A673 (cell line): ENCODE measurements at regions not wholly inside any gene's neighbourhood (a gene's known extent, or its start where the extent isn't known, plus 50 kb on each side); places are given as distances from the start of the nearest gene placed in this dataset.

ENCODE experiments used
- BruUV-seq: library from RNA; stranded (reverse); fragments of 400-500 nt; replicated peaks from 2 replicates; lab custom pipeline; 2021; lab: Mats Ljungman, UMichigan
- CTCF ChIA-PET: fragments of 300-600 bp; sonication (Branson Sonifier 250); formaldehyde crosslinking; loops from one replicate; lab custom pipeline; 2022; ENCODE audit warnings: antibody characterized with exemption; lab: Charles Lee
- POLR2A ChIA-PET: fragments of 300-600 bp; sonication (Branson Sonifier 250); formaldehyde crosslinking; loops from one replicate; lab custom pipeline; 2022; ENCODE audit warnings: antibody characterized with exemption; ENCODE audit not compliant: low non-redundant PET; lab: Charles Lee
- DNase-seq: peaks from one replicate; pipeline ENCODE4 v3.0.0-alpha.2; 2015; ENCODE audit warnings: low spot score
- H3K27ac ChIP-seq: fragments of 200-600 bp; sonication (generic); 2 replicates; pipeline ENCODE4 v1.5.1; 2016; ENCODE audit warnings: mixed run types, low read depth, mild to moderate bottlenecking, mixed read lengths, antibody characterized with exemption, low read length; ENCODE audit not compliant: poor library complexity, severe bottlenecking
- H3K27me3 ChIP-seq: fragments of 200-600 bp; sonication (generic); replicated peaks from 2 replicates; pipeline ENCODE4 v1.6.1; 2017; ENCODE audit warnings: mixed run types, low read depth, mild to moderate bottlenecking, mixed read lengths, antibody characterized with exemption, low read length; ENCODE audit not compliant: insufficient read depth, poor library complexity
- H3K36me3 ChIP-seq: fragments of 200-600 bp; sonication (generic); 2 replicates; pipeline ENCODE4 v1.6.1; 2016; ENCODE audit warnings: mixed run types, mild to moderate bottlenecking, mixed read lengths, antibody characterized with exemption, low read length; ENCODE audit not compliant: insufficient read depth, poor library complexity, severe bottlenecking
- H3K4me1 ChIP-seq: fragments of 200-600 bp; sonication (generic); 2 replicates; pipeline ENCODE4 v1.6.1; 2017; ENCODE audit warnings: mixed run types, mild to moderate bottlenecking, mixed read lengths, antibody characterized with exemption, low read length; ENCODE audit not compliant: insufficient read depth, poor library complexity, severe bottlenecking
- H3K4me3 ChIP-seq: fragments of 200-600 bp; sonication (generic); 2 replicates; pipeline ENCODE4 v1.5.1; 2016; ENCODE audit warnings: low read depth, mixed run types, mild to moderate bottlenecking, mixed read lengths, low read length; ENCODE audit not compliant: poor library complexity, severe bottlenecking
- H3K9me3 ChIP-seq: fragments of 200-600 bp; sonication (generic); 2 replicates; pipeline ENCODE4 v1.6.1; 2016; ENCODE audit warnings: mixed run types, low read depth, mild to moderate bottlenecking, mixed read lengths, antibody characterized with exemption, low read length; ENCODE audit not compliant: poor library complexity, severe bottlenecking
- EZH2 ChIP-seq: fragments of 200-600 bp; sonication (generic); IDR thresholded peaks from 2 replicates; pipeline ENCODE4 v1.6.1; 2017; ENCODE audit warnings: borderline replicate concordance, low read depth, mild to moderate bottlenecking, mixed read lengths, antibody characterized with exemption, low read length; ENCODE audit not compliant: poor library complexity, severe bottlenecking
- intact Hi-C: fragments of 100-400 bp; cut with micrococcal nuclease; formaldehyde crosslinking; loops from one replicate; pipeline ENCODE4 v1.10.0; 2022; ENCODE audit not compliant: unreplicated experiment
- TF ChIP-seq, protein P1 (sequence below): fragments of 300-800, 200-600 bp; sonication (generic); conservative IDR thresholded peaks from 2 replicates; pipeline ENCODE4 v1.5.1; 2017; ENCODE audit warnings: low read depth, mild to moderate bottlenecking, antibody characterized with exemption, low read length, moderate library complexity, mixed read lengths

DNA sequence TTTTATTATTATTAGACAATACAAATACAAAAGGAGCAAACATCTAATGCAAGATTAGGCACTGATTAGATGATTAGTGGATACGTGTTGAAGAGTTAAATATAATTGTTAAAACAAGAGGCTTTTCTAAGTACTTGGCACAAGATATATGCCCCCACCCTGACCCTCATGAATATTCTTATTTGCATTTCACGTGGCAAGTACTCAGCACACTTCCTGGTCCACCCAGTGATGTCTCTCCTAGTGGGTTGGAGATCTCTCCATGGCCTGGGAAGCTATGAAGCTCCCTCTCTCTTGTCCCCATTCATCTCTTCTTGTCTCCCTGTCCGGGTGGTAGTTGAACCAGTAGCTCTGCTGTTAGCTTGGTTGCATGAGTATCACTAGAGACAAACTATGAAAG, 375.3 kb downstream of the ADRA2A start:
- CTCF ChIA-PET, result no interaction called here
- Histone ChIP-seq H3K4me3 (no peak overlapping the region), H3K27me3 (no peaks in the 10 kb centered on the region), H3K4me1 (no peaks in the 10 kb centered on the region), H3K27ac (no peak overlapping the region), H3K36me3 (no peaks in the 10 kb centered on the region), H3K9me3 (no peaks in the 10 kb centered on the region)
- BruUV-seq, result no TSS peak
- intact Hi-C loops, result no loop called here
- DNase-seq, result no peak
- TF ChIP-seq, protein P1, sequence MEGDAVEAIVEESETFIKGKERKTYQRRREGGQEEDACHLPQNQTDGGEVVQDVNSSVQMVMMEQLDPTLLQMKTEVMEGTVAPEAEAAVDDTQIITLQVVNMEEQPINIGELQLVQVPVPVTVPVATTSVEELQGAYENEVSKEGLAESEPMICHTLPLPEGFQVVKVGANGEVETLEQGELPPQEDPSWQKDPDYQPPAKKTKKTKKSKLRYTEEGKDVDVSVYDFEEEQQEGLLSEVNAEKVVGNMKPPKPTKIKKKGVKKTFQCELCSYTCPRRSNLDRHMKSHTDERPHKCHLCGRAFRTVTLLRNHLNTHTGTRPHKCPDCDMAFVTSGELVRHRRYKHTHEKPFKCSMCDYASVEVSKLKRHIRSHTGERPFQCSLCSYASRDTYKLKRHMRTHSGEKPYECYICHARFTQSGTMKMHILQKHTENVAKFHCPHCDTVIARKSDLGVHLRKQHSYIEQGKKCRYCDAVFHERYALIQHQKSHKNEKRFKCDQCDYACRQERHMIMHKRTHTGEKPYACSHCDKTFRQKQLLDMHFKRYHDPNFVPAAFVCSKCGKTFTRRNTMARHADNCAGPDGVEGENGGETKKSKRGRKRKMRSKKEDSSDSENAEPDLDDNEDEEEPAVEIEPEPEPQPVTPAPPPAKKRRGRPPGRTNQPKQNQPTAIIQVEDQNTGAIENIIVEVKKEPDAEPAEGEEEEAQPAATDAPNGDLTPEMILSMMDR, result no peak
- TF ChIP-seq EZH2, result no peak
- POLR2A ChIA-PET, result no interaction called here

- no peak for DNase-seq
- no peaks in the 10 kb centered on the region for H3K9me3 ChIP-seq
- no peaks in the 10 kb centered on the region for H3K4me1 ChIP-seq
- TF ChIP-seq EZH2, result no peak
- TF ChIP-seq, protein P1, result no peak
- ChIA-PET POLR2A (no interaction called here), CTCF (no interaction called here)
- no peaks in the 10 kb centered on the region for H3K27me3 ChIP-seq
- BruUV-seq, result no TSS peak
- no peaks in the 10 kb centered on the region for H3K36me3 ChIP-seq
- H3K4me3 ChIP-seq, result no peak overlapping the region
- no peak overlapping the region for H3K27ac ChIP-seq
- intact Hi-C loops, result no loop called here
Observed at GRCh38 chr10:111455776-111456426, 379.1 kb downstream of the ADRA2A start.

DNA sequence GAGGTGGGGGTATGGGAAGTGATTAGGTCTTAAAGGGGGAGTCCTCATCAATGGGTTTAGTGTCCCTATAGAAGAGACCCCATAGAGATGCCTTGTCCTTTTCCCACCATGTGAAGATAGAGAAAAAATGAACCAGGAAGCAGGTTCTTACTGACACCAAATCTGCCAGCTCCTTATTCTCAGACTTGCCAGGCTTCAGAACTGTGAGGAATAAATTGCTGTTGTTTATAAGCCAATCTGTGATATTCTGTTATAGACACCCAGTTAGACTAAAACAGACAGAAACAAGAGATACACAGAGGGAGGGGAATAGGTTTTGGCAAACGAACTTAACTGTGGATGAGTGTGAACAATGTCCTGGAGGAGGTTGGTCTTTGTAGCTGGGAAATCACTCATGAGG, 381.4 kb downstream of the ADRA2A start:
- Histone ChIP-seq H3K9me3 (no peaks in the 10 kb centered on the region), H3K4me3 (no peak overlapping the region), H3K27ac (no peak overlapping the region), H3K27me3 (no peaks in the 10 kb centered on the region), H3K36me3 (no peaks in the 10 kb centered on the region), H3K4me1 (no peaks in the 10 kb centered on the region)
- intact Hi-C loops, result no loop called here
- no TSS peak for BruUV-seq
- no peak for DNase-seq
- TF ChIP-seq EZH2, result no peak
- TF ChIP-seq, protein P1, result no peak
- CTCF ChIA-PET, result no interaction called here
- POLR2A ChIA-PET, result no interaction called here
